Gastroesophageal sphincter (tissue), 4 donors: ENCODE measurements at regions not wholly inside any gene's neighbourhood (a gene's known extent, or its start where the extent isn't known, plus 50 kb on each side); places are given as distances from the start of the nearest gene placed in this dataset.

Experiments
- ATAC-seq: fragments of 150-250 bp; one replicate; pipeline ENCODE4 v1.9.1; 2016; ENCODE audit warnings: mild to moderate bottlenecking, moderate library complexity
- H3K27ac ChIP-seq, 4 donors: fragments of 200-600 bp; sonication (generic) in 3 of 4; 1 replicate in 3 of 4; 2 replicates in 1 of 4; pipeline ENCODE4 v1.5.1; 2016 to 2019
- H3K27me3 ChIP-seq: fragments of 200-600 bp; sonication (generic); one replicate; pipeline ENCODE4 v1.5.1; 2019
- H3K36me3 ChIP-seq, 2 donors: fragments of 200-600 bp; sonication (generic); one replicate each; pipeline ENCODE4 v1.5.1; 2019; ENCODE audit warnings: control low read depth in 1 of 2
- H3K4me1 ChIP-seq, 3 donors: fragments of 200-600 bp; sonication (generic); 1 replicate in 2 of 3; 2 replicates in 1 of 3; pipeline ENCODE4 v1.5.1; 2016 to 2019; ENCODE audit warnings: control low read depth in 2 of 3
- H3K4me3 ChIP-seq, 2 donors: fragments of 200-600 bp; sonication (generic); one replicate each; pipeline ENCODE4 v1.5.1; 2019; ENCODE audit warnings: mild to moderate bottlenecking in 1 of 2, moderate library complexity in 1 of 2
- H3K9me3 ChIP-seq, 3 donors: fragments of 200-600 bp; sonication (generic); one replicate each; pipeline ENCODE4 v1.5.1; 2017 to 2019; ENCODE audit warnings: control low read depth in 2 of 3
- CTCF ChIP-seq, 4 experiments: fragments of 200-600 bp in 2 of 4; fragments of 450-650 bp in 2 of 4; sonication (generic) in 1 of 4; IDR thresholded peaks; one replicate each; pipeline ENCODE4 v1.5.1; 2017 to 2019; ENCODE audit warnings: antibody characterized with exemption in 4 of 4, mild to moderate bottlenecking in 2 of 4, moderate library complexity in 2 of 4
- EP300 ChIP-seq: sonication (generic); formaldehyde crosslinking; IDR thresholded peaks from one replicate; pipeline ENCODE4 v1.6.1; 2017; ENCODE audit warnings: antibody characterized with exemption, mild to moderate bottlenecking
- POLR2A ChIP-seq, 2 donors: fragments of 450-650 bp; IDR thresholded peaks; one replicate each; pipeline ENCODE4 v1.6.1; 2017; ENCODE audit warnings: antibody characterized with exemption in 2 of 2, mild to moderate bottlenecking in 2 of 2, moderate library complexity in 1 of 2
- POLR2AphosphoS5 ChIP-seq: sonication (generic); formaldehyde crosslinking; IDR thresholded peaks from one replicate; pipeline ENCODE4 v1.6.1; 2017; ENCODE audit warnings: antibody characterized with exemption
- WGBS, 2 donors: methylation state at CpG; one replicate each; pipeline ENCODE4 v1.1.5; 2018; ENCODE audit warnings: low coverage in 1 of 2; 5-methylcytosine and 5-hydroxymethylcytosine counted together

- H3K36me3 ChIP-seq, result no peaks in the 10 kb centered on the region
- H3K4me1 ChIP-seq, result peaks cover 0 to 56% (median 9%) of the 10 kb centered on the region in 3 donors
- peak overlapping the region in 1 of 4 donors; percentile 63 for H3K27ac ChIP-seq
- no peaks in the 10 kb centered on the region for H3K27me3 ChIP-seq
- no peak overlapping the region for H3K4me3 ChIP-seq
- H3K9me3 ChIP-seq, result peaks cover 0 to 8% (median 0%) of the 10 kb centered on the region in 3 donors
- ATAC-seq, result no peak
- no CpG with 5 or more reads among the region's 6 CpGs for WGBS, 2 donors
- TF ChIP-seq POLR2A (IDR thresholded peaks at IDR 0.05), result no peak
- TF ChIP-seq EP300, result no peak
- no peak for TF ChIP-seq CTCF (IDR thresholded peaks at IDR 0.05)
- no peak for TF ChIP-seq POLR2AphosphoS5
Measured at GRCh38 chr9:134214386-134214765, 50.0 kb upstream of the RNU6ATAC start.

- Histone ChIP-seq H3K9me3 (peaks cover 0 to 8% (median 0%) of the 10 kb centered on the region in 3 donors), H3K27ac (peak overlapping the region in 3 of 4 donors; percentile 47 to 63 (median 49)), H3K36me3 (no peaks in the 10 kb centered on the region), H3K4me3 (no peak overlapping the region), H3K27me3 (no peaks in the 10 kb centered on the region), H3K4me1 (peaks cover 0 to 51% (median 9%) of the 10 kb centered on the region in 3 donors)
- no peak for TF ChIP-seq CTCF (IDR thresholded peaks at IDR 0.05)
- no peak for TF ChIP-seq EP300
- TF ChIP-seq POLR2AphosphoS5, result no peak
- no peak for TF ChIP-seq POLR2A (IDR thresholded peaks at IDR 0.05)
- WGBS, 2 donors, result no CpG with 5 or more reads among the region's 22 CpGs
- ATAC-seq, result no peak
Measured at GRCh38 chr9:134214766-134215419, 50.5 kb upstream of the RNU6ATAC start.

DNA sequence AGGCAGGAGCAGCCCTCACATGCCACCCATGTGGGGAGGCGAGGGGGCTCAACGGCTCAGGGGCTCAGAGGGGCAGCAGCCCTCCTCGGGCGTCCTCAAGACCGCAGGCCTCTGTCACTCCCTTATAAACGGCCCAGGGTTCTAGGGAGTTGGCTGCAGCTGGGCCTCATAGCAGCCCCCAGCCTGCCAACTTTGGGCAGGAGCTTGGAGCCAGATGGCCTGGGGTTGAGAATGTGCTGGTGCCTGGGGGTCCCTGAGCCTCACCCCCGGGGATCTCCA lies 51.0 kb upstream of the RNU6ATAC start:
- peak overlapping the region in 3 of 4 donors; percentile 47 to 63 (median 49) for H3K27ac ChIP-seq

GRCh38 chr9:134215699-134216448 lies 51.5 kb upstream of the RNU6ATAC start:
- WGBS, 2 donors, result 50% methylated on average over 2 of the region's 32 CpGs; no CpG with 5 or more reads in 1 of the 2 donors
- ATAC-seq, result no peak

More for the DNA sequence above, 51.0 kb upstream of the RNU6ATAC start:
- no CpG with 5 or more reads among the region's 7 CpGs for WGBS, 2 donors
- ATAC-seq, result no peak
- Histone ChIP-seq H3K4me3 (no peak overlapping the region), H3K27me3 (no peaks in the 10 kb centered on the region), H3K36me3 (no peaks in the 10 kb centered on the region), H3K9me3 (peaks cover 0 to 8% (median 0%) of the 10 kb centered on the region in 3 donors), H3K4me1 (peaks cover 0 to 46% (median 8%) of the 10 kb centered on the region in 3 donors)
- no peak for TF ChIP-seq EP300
- TF ChIP-seq POLR2A (IDR thresholded peaks at IDR 0.05), result no peak
- no peak for TF ChIP-seq POLR2AphosphoS5
- no peak for TF ChIP-seq CTCF (IDR thresholded peaks at IDR 0.05)

More at GRCh38 chr9:134215699-134216448, 51.5 kb upstream of the RNU6ATAC start:
- Histone ChIP-seq H3K9me3 (peaks cover 0 to 8% (median 0%) of the 10 kb centered on the region in 3 donors), H3K27ac (peak overlapping the region in 3 of 4 donors; percentile 47 to 63 (median 49)), H3K4me3 (no peak overlapping the region), H3K27me3 (no peaks in the 10 kb centered on the region), H3K4me1 (peaks cover 0 to 41% (median 5%) of the 10 kb centered on the region in 3 donors), H3K36me3 (no peaks in the 10 kb centered on the region)
- no peak for TF ChIP-seq POLR2A (IDR thresholded peaks at IDR 0.05)
- TF ChIP-seq POLR2AphosphoS5, result no peak
- no peak for TF ChIP-seq CTCF (IDR thresholded peaks at IDR 0.05)
- no peak for TF ChIP-seq EP300
